HUES6 (cell line): ENCODE measurements at regions not wholly inside any gene's neighbourhood (a gene's known extent, or its start where the extent isn't known, plus 50 kb on each side); places are given as distances from the start of the nearest gene placed in this dataset.
"Not testable (repeated sequence)": the region's sequence is repeated elsewhere in the genome, so short reads cannot be mapped to it uniquely, and the experiment has no call there.

Source experiments
- H3K27ac ChIP-seq: 2 replicates; pipeline ENCODE4 v1.7.0; 2013; ENCODE audit warnings: low read depth, mild to moderate bottlenecking, low read length, inconsistent platforms
- H3K27me3 ChIP-seq: 2 replicates; pipeline ENCODE4 v1.6.1; 2013; ENCODE audit warnings: low read length; ENCODE audit not compliant: control insufficient read depth, insufficient read depth
- H3K36me3 ChIP-seq: 2 replicates; pipeline ENCODE4 v1.6.1; 2013; ENCODE audit warnings: low read length; ENCODE audit not compliant: control insufficient read depth, insufficient read depth
- H3K4me1 ChIP-seq: 2 replicates; pipeline ENCODE4 v1.6.1; 2013; ENCODE audit warnings: low read length; ENCODE audit not compliant: control insufficient read depth, insufficient read depth
- H3K4me3 ChIP-seq: 2 replicates; pipeline ENCODE4 v1.5.1; 2013; ENCODE audit warnings: low read depth, low read length
- H3K9ac ChIP-seq: one replicate; pipeline ENCODE4 v1.6.1; 2013; ENCODE audit warnings: mild to moderate bottlenecking, low read length
- H3K9me3 ChIP-seq: 2 replicates; pipeline ENCODE4 v1.6.1; 2013; ENCODE audit warnings: low read depth, low read length; ENCODE audit not compliant: control insufficient read depth, insufficient read depth

DNA sequence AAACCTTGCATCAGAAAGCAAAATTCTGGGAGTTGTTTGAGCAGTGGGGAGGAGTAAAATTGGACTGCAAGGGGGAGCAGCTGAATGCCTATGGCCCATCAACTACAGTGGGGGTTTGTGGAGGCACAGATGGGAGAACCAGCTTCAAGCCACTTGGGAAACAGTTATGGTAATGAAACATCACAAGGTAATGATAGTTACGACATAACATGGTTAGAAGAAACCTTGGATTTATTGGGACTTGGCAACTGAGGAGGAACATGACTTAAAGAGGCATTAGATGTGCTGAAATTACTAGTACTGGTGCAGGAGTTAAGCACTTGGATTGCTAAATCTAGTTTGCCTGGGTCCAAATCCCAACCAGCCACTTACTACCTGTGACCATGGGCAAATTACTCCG lies 868.4 kb downstream of the KCNMA1 start:
- no peaks in the 10 kb centered on the region for H3K4me1 ChIP-seq
- no peak overlapping the region for H3K9ac ChIP-seq
- H3K9me3 ChIP-seq: peaks cover 1% of the 10 kb centered on the region
- H3K36me3 ChIP-seq: no peaks in the 10 kb centered on the region
- no peaks in the 10 kb centered on the region for H3K27me3 ChIP-seq
- no peak overlapping the region for H3K4me3 ChIP-seq
- H3K27ac ChIP-seq: no peak overlapping the region

DNA sequence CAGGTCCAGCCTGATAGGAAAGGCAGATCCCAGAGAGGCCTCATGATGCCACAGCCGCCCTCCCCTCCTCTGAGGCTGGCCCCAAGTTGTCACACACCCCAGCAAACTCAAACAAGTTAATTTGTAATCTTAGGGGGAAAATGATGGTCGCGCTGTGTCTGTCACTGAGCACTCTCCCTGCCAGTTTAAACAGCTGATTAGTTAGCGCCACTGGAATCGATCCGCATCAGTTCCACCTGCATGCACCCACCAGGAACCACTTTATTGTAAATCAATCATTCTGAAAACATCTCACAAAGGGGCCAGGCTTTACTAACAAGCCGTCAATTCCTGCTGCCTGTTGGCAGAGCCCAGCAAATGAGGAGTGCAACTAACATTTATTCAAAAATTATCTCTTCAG lies 870.9 kb downstream of the KCNMA1 start:
- no peaks in the 10 kb centered on the region for H3K9me3 ChIP-seq
- no peaks in the 10 kb centered on the region for H3K36me3 ChIP-seq
- H3K4me1 ChIP-seq: no peaks in the 10 kb centered on the region
- H3K4me3 ChIP-seq: no peak overlapping the region
- no peak overlapping the region for H3K27ac ChIP-seq
- no peak overlapping the region for H3K9ac ChIP-seq
- H3K27me3 ChIP-seq: no peaks in the 10 kb centered on the region

DNA sequence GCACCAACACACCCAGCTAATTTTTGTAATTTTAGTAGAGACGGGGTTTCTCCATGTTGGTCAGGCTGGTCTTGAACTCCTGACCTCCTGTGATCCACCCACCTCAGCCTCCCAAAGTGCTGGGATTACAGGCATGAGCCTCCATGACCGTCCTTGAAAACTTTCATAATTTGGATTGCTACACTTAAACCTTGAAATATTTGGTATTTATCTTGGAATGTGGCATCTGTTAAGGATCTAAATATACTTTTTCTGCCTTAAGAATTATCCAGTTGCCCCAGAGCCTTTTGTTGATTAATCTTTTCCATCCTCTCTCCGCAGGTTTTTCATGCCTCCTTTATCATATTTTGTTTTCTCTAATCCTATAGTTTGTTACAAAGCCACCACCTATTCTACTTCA lies 872.7 kb downstream of the KCNMA1 start:
- H3K27me3 ChIP-seq, H3K4me3 ChIP-seq, H3K36me3 ChIP-seq, H3K9me3 ChIP-seq, H3K27ac ChIP-seq, H3K9ac ChIP-seq, H3K4me1 ChIP-seq: not testable (repeated sequence)

DNA sequence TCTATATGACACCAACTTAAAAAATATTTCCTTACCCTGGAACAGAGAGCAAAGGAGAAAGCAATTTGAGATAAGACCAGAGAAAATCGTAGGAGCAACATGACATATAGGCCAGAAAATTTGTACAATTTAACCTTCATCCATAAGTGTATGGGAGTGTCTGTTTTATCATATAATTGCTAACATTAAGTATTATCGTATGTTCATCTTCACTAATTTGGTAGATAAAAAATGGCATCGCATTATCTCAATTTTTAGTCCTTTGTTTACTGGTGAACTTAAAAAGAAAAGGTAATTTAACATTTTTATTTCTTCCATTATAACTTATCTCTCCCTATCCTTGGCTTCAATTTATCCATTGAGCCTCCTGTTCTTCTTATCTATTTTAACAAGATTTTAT lies 873.4 kb downstream of the KCNMA1 start:
- Histone ChIP-seq H3K36me3 (no peaks in the 10 kb centered on the region), H3K4me3 (no peak overlapping the region), H3K9ac (no peak overlapping the region), H3K27me3 (no peaks in the 10 kb centered on the region), H3K27ac (no peak overlapping the region), H3K9me3 (no peaks in the 10 kb centered on the region), H3K4me1 (no peaks in the 10 kb centered on the region)

DNA sequence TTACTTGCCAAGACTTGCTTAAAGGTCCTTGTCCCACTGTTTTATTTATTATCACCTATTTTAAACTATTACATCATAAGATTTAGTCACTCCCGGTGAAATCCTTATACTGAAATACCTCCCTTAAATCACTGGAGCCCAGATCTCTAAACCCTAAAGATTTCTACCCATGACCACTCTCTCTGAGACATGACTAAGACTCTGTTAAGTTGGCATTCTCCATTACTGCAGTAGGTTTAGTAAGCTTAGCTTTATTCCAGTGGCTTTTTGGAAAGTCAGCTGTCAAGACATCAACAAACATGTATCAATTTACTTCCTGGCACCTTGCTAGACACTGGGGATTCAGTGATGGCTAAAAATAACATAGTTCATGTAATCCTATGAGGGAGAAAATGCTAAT lies 874.2 kb downstream of the KCNMA1 start:
- no peak overlapping the region for H3K9ac ChIP-seq
- H3K27me3 ChIP-seq: no peaks in the 10 kb centered on the region
- no peak overlapping the region for H3K27ac ChIP-seq
- H3K9me3 ChIP-seq: no peaks in the 10 kb centered on the region
- no peaks in the 10 kb centered on the region for H3K4me1 ChIP-seq
- no peaks in the 10 kb centered on the region for H3K36me3 ChIP-seq
- H3K4me3 ChIP-seq: no peak overlapping the region

DNA sequence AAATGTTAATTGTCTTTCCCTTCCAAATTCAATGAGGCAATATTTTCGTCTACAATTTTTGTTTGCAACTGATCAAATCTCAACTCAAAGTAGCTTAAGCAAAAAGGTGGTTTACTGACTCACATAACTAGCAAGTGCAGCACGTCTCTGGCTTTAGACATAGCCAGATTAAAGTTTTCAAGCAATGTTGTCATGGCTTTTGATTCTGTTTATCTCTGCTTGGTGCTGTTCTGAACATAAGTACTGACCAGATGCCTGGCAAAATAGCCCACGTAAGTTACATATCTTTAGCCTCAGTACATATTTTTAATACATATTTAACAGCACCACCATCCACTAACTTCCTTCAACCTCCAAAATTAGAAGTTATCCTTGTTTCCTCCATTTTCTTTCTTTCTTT lies 877.9 kb downstream of the KCNMA1 start:
- no peak overlapping the region for H3K4me3 ChIP-seq
- no peaks in the 10 kb centered on the region for H3K36me3 ChIP-seq
- H3K4me1 ChIP-seq: no peaks in the 10 kb centered on the region
- no peaks in the 10 kb centered on the region for H3K27me3 ChIP-seq
- no peaks in the 10 kb centered on the region for H3K9me3 ChIP-seq
- H3K9ac ChIP-seq: no peak overlapping the region
- H3K27ac ChIP-seq: no peak overlapping the region

DNA sequence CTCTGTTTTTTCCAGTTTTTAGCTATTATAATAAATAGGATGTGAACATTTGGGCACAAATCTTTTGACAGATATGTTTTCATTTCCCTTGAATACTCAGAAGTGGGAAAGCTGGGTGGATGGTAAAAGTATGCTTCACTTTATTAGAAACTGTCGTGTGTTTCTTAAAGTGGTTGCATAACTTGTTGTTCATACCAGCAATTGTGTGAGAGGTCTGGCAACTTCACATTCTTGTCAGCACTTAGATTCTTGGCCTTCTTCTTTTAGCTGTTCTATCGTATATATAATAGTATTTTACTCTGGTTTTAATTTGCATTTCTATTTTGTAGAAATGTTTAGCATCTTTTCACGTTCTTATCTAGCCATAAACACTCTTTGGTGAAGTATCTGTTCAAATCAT lies 894.4 kb downstream of the KCNMA1 start:
- H3K27me3 ChIP-seq: no peaks in the 10 kb centered on the region
- H3K9ac ChIP-seq: no peak overlapping the region
- no peak overlapping the region for H3K4me3 ChIP-seq
- H3K27ac ChIP-seq: no peak overlapping the region
- H3K9me3 ChIP-seq: no peaks in the 10 kb centered on the region
- no peaks in the 10 kb centered on the region for H3K36me3 ChIP-seq
- H3K4me1 ChIP-seq: no peaks in the 10 kb centered on the region; the same call in 1 of the 2 replicates

DNA sequence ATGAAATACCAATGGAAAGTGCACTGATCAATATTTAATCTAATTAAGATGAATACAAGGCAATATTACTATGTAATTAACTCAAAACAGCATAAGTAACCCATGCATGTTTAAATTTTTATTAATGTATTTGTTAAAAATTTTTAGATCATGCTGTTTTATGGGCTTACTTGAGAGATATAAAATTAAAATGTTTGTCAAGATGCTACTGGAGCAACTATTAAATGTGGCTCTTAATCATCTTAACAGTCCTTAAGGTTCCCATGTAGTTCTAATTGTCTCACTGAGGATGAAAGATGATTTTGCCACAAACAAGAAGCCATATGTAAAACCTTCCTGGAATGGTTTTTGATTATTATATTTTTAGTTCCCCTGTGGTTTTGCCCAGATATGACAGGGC lies 897.1 kb downstream of the KCNMA1 start:
- no peaks in the 10 kb centered on the region for H3K9me3 ChIP-seq
- H3K4me3 ChIP-seq: no peak overlapping the region
- H3K27ac ChIP-seq: no peak overlapping the region
- no peaks in the 10 kb centered on the region for H3K27me3 ChIP-seq
- H3K4me1 ChIP-seq: no peaks in the 10 kb centered on the region; the same call in 1 of the 2 replicates
- H3K36me3 ChIP-seq: no peaks in the 10 kb centered on the region
- H3K9ac ChIP-seq: no peak overlapping the region

DNA sequence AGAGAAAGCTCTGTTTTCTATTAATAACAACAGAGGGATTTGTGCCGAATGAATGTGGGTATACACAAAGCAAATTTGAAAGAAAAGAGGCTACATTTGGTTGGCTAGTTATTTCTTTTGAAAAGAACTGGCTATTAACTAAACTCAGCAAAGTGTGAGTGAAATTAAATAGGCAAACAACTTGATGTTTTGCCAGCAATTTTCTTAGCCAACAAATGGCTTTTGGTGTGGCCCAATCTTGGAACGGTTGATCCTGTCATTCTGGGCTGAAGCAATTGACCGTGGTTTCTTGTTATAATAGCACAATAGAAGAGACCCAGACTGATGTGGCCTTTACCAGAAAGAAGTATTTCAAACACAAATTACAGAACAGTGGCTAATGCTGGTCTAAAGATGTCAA lies 898.6 kb downstream of the KCNMA1 start:
- no peaks in the 10 kb centered on the region; the same call in 1 of the 2 replicates for H3K4me1 ChIP-seq
- H3K9ac ChIP-seq: no peak overlapping the region
- H3K27me3 ChIP-seq: no peaks in the 10 kb centered on the region
- no peak overlapping the region for H3K27ac ChIP-seq
- H3K4me3 ChIP-seq: no peak overlapping the region
- H3K36me3 ChIP-seq: no peaks in the 10 kb centered on the region
- H3K9me3 ChIP-seq: no peaks in the 10 kb centered on the region

DNA sequence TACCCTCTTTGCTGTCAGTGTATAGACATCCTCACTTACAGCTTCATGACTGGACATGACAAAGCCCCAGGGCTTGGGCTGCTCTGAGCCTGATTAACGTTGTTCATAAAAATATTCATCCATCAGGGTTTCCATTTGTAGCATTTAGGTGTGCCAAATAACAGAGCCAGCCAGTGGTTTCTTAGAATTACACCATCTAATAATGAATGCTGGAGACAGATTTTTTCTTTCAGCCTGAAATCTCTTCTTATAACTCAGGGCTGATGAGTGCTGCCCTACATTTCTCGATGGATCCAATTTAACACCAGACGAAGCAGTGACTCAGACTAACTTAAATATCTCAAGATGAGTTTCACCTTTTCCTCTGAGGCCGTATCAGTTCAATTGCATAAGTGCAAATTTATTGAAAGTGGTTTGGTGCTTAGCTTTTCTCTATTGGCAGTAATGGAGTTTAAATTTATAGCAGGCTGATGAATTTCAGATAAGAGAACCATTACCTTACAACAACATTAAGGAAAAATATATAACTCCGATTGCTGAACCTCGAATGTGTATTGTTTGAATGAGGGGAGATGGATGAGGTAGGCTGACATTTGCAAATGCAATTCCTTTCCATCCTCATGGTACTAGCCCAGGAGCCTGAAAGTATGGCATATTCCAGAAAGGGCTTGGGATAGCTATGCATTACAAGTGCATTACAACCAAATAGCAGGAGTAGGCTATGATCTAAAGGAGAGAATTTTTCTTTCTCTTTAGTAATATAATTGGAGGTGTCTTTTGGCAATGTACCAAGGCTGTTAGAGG lies 900.6 kb downstream of the KCNMA1 start:
- no peaks in the 10 kb centered on the region; the same call in 1 of the 2 replicates for H3K4me1 ChIP-seq
- H3K9me3 ChIP-seq: peaks cover 5% of the 10 kb centered on the region; the same call in 1 of the 2 replicates
- no peaks in the 10 kb centered on the region for H3K36me3 ChIP-seq
- no peak overlapping the region for H3K9ac ChIP-seq
- no peaks in the 10 kb centered on the region for H3K27me3 ChIP-seq
- H3K27ac ChIP-seq: no peak overlapping the region
- no peak overlapping the region for H3K4me3 ChIP-seq

DNA sequence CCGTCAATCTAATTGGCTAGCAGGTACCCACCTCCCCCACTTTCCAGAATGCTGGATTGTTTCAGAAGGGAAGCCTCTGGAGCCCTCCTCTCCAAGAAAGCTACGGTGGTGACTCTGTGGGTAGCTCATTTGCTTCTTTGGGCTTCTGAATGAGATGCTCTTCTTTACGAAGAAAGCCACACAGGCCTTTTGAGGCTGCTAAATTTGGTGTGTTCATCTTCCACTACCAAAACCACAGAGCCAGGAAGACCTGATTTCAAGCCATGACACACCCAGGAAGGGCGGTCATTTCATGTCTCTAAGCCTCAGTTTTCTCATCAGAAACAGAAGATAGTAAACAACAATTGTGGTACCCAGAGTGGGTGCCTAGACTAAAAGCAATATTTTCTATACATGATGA lies 901.2 kb downstream of the KCNMA1 start:
- no peaks in the 10 kb centered on the region for H3K27me3 ChIP-seq
- no peak overlapping the region for H3K9ac ChIP-seq

More for the DNA sequence above, 901.2 kb downstream of the KCNMA1 start:
- H3K27ac ChIP-seq: no peak overlapping the region
- H3K36me3 ChIP-seq: no peaks in the 10 kb centered on the region
- no peaks in the 10 kb centered on the region; the same call in 1 of the 2 replicates for H3K4me1 ChIP-seq
- H3K9me3 ChIP-seq: peaks cover 5% of the 10 kb centered on the region; the same call in 1 of the 2 replicates
- no peak overlapping the region for H3K4me3 ChIP-seq
